Nephron progenitor cell (in vitro differentiated cells): ENCODE measurements at regions not wholly inside any gene's neighbourhood (a gene's known extent, or its start where the extent isn't known, plus 50 kb on each side); places are given as distances from the start of the nearest gene placed in this dataset.

Source experiments
- DNase-seq: peaks from one replicate; pipeline ENCODE4 v3.0.0; 2021
- H3K27ac Mint-ChIP-seq: 2 replicates; pipeline ENCODE4 v1.8.0; 2021; ENCODE audit warnings: mild to moderate bottlenecking, moderate library complexity, mixed read lengths
- H3K27me3 Mint-ChIP-seq: 2 replicates; pipeline ENCODE4 v1.8.0; 2021; ENCODE audit warnings: mild to moderate bottlenecking, low read depth, mixed read lengths; ENCODE audit not compliant: poor library complexity
- H3K36me3 Mint-ChIP-seq: 2 replicates; pipeline ENCODE4 v1.8.0; 2021; ENCODE audit warnings: low read depth, mixed read lengths
- H3K4me1 Mint-ChIP-seq: 2 replicates; pipeline ENCODE4 v1.8.0; 2021; ENCODE audit warnings: mixed read lengths
- H3K4me3 Mint-ChIP-seq: 2 replicates; pipeline ENCODE4 v1.8.0; 2021; ENCODE audit warnings: mild to moderate bottlenecking, moderate library complexity, mixed read lengths
- H3K9me3 Mint-ChIP-seq: 2 replicates; pipeline ENCODE4 v1.8.0; 2021; ENCODE audit warnings: mild to moderate bottlenecking, moderate library complexity, mixed read lengths
- CTCF ChIP-seq: fragments of 200-600 bp; sonication (generic); IDR thresholded peaks from 2 replicates; pipeline ENCODE4 v1.5.0; 2021; ENCODE audit warnings: antibody characterized with exemption

DNA sequence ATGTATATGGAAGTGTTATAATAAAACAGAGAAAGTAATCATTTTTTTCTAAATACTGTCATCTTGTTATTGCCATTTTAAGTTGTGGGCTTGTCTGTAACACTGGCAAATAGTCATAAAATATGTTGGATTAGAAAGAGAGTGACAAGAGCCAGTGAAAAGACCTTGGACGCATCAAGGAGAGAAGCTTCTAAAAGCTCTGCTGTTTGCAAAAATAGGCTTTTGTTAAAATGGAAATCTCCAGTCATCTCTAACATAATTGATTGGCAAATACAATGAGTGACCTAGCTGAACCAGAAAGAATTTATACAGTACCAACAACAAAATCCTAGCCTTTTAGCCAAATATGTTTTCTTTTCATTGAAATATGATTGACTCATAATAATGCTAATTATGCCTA is 245.8 kb upstream of the RMST start:
- Mint-ChIP-seq H3K4me1 (peaks cover 44% of the 10 kb centered on the region), H3K27me3 (no peaks in the 10 kb centered on the region), H3K9me3 (peaks cover 4% of the 10 kb centered on the region), H3K4me3 (no peak overlapping the region), H3K27ac (no peak overlapping the region), H3K36me3 (peaks cover 4% of the 10 kb centered on the region)
- no peak for DNase-seq
- TF ChIP-seq CTCF = no peak

DNA sequence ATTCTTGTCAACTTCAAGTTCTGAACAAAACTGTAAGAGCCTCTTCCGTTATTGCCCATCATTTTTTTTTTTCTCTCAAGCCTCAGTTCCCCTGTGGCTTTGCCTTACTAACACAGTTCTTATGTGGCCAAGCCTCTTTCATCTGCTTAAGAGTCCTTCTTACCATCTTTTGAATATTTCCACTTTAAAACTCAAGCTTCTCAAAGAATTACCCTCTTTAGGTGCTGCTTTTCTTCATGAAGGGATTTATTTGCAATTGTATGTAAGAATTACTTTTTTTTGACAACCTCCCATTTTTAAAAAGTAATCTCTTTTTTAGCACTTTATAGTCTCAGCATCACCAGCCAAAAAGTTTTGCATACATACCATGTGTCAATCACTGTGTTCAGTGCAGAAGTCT is 240.2 kb upstream of the RMST start:
- H3K27me3 Mint-ChIP-seq = peaks cover 2% of the 10 kb centered on the region
- no peak for TF ChIP-seq CTCF

GRCh38 chr12:97223419-97223818 is 239.2 kb upstream of the RMST start:
- Mint-ChIP-seq H3K36me3 (peaks cover 13% of the 10 kb centered on the region), H3K4me1 (peaks cover 9% of the 10 kb centered on the region), H3K27ac (no peak overlapping the region), H3K9me3 (peaks cover 9% of the 10 kb centered on the region), H3K27me3 (peaks cover 2% of the 10 kb centered on the region), H3K4me3 (no peak overlapping the region)
- no peak for DNase-seq
- no peak for TF ChIP-seq CTCF

More for the DNA sequence above, 240.2 kb upstream of the RMST start:
- DNase-seq = no peak
- Mint-ChIP-seq H3K4me1 (peaks cover 19% of the 10 kb centered on the region), H3K9me3 (peaks cover 4% of the 10 kb centered on the region), H3K4me3 (no peak overlapping the region), H3K36me3 (peaks cover 7% of the 10 kb centered on the region), H3K27ac (no peak overlapping the region)

DNA sequence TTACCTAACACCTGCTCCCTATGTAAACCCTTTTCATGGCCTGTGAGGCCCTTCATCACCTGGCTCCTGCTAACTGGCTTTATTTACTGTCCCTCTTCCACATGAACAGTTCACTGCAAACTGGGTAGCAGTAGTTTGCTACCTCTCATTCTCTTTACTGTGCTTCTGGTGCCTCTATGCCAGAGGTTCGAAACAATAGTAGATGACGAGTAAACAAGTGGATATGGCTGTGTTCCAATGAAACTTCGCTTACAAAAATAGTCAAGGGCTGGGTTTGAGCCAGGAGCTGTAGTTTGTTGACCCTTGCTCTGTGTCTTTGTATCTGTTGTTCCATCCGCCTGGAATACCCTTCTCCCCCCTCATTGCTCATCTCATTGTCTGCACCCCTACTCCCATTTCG is 233.6 kb upstream of the RMST start:
- Mint-ChIP-seq H3K27ac (no peak overlapping the region), H3K27me3 (peaks cover 6% of the 10 kb centered on the region), H3K9me3 (peaks cover 30% of the 10 kb centered on the region), H3K36me3 (peaks cover 21% of the 10 kb centered on the region), H3K4me3 (no peak overlapping the region), H3K4me1 (no peaks in the 10 kb centered on the region)
- no peak for TF ChIP-seq CTCF
- DNase-seq = no peak

- Mint-ChIP-seq H3K27ac (peak overlapping the region; percentile 34), H3K4me1 (peaks cover 36% of the 10 kb centered on the region), H3K36me3 (peaks cover 12% of the 10 kb centered on the region), H3K9me3 (peaks cover 19% of the 10 kb centered on the region), H3K27me3 (peaks cover 3% of the 10 kb centered on the region), H3K4me3 (no peak overlapping the region)
- no peak for TF ChIP-seq CTCF
- DNase-seq = peak; percentile 3
Observed at GRCh38 chr12:97235102-97235501, 227.5 kb upstream of the RMST start.

GRCh38 chr12:97246368-97246767 is 216.2 kb upstream of the RMST start:
- Mint-ChIP-seq H3K4me1 (peaks cover 65% of the 10 kb centered on the region), H3K27ac (peak overlapping the region; percentile 94), H3K36me3 (no peaks in the 10 kb centered on the region), H3K4me3 (no peak overlapping the region), H3K27me3 (no peaks in the 10 kb centered on the region), H3K9me3 (no peaks in the 10 kb centered on the region)
- TF ChIP-seq CTCF = no peak
- no peak for DNase-seq
